ENCODE measurements at regions not wholly inside any gene's neighbourhood (a gene's known extent, or its start where the extent isn't known, plus 50 kb on each side); places are given as distances from the start of the nearest gene placed in this dataset.

DNA sequence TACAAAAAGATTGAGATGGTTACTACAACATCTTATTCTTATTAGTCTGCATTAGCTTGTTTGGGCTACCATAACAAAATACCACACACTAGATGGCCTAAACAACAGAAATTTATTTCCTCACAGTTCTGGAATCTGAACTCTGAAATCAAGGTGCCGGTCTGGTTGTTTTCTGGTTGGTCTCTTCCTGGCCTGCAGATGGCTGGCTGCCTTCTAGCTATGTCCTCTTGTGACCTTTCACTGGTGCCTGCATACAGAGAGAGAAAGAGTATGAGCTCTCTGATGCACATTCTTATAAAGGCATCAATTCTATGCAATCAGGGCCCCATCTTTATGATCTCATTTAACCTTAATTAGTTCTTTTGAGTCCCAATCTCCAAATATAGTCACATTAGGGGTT, 696.5 kb downstream of the TDRD15 start:
- POLR2A ChIA-PET, result no interaction called here
- H3K36me3 ChIP-seq (ENCODE audit: control insufficient read depth in 2 of 2, insufficient read depth in 1 of 2, low read length in 2 of 2), result no peaks in the 10 kb centered on the region
- TF ChIP-seq, protein P1, sequence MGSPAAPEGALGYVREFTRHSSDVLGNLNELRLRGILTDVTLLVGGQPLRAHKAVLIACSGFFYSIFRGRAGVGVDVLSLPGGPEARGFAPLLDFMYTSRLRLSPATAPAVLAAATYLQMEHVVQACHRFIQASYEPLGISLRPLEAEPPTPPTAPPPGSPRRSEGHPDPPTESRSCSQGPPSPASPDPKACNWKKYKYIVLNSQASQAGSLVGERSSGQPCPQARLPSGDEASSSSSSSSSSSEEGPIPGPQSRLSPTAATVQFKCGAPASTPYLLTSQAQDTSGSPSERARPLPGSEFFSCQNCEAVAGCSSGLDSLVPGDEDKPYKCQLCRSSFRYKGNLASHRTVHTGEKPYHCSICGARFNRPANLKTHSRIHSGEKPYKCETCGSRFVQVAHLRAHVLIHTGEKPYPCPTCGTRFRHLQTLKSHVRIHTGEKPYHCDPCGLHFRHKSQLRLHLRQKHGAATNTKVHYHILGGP (tag by site-specific recombination; IDR thresholded peaks at IDR 0.05), result no peak
- TF ChIP-seq ZNF510 (tag by site-specific recombination; IDR thresholded peaks at IDR 0.05; ENCODE audit: insufficient replicate concordance) (no peak), ZBTB10 (tag by site-specific recombination; IDR thresholded peaks at IDR 0.05) (no peak), ZNF843 (tag by site-specific recombination; IDR thresholded peaks at IDR 0.05) (no peak), HOXA7 (CRISPR knock-in tag; IDR thresholded peaks at IDR 0.05; ENCODE audit: borderline replicate concordance) (no peak), KLF7 (tag by site-specific recombination; IDR thresholded peaks at IDR 0.05; ENCODE audit: borderline replicate concordance) (no peak), ZSCAN30 (tag by site-specific recombination; IDR thresholded peaks at IDR 0.05) (no peak), ZNF585B (tag by site-specific recombination; IDR thresholded peaks at IDR 0.05) (no peak), KLF9 (tag by site-specific recombination; IDR thresholded peaks at IDR 0.05; ENCODE audit: low read depth) (no peak), ZNF626 (tag by site-specific recombination; IDR thresholded peaks at IDR 0.05) (no peak)
- TF ChIP-seq, protein P2, sequence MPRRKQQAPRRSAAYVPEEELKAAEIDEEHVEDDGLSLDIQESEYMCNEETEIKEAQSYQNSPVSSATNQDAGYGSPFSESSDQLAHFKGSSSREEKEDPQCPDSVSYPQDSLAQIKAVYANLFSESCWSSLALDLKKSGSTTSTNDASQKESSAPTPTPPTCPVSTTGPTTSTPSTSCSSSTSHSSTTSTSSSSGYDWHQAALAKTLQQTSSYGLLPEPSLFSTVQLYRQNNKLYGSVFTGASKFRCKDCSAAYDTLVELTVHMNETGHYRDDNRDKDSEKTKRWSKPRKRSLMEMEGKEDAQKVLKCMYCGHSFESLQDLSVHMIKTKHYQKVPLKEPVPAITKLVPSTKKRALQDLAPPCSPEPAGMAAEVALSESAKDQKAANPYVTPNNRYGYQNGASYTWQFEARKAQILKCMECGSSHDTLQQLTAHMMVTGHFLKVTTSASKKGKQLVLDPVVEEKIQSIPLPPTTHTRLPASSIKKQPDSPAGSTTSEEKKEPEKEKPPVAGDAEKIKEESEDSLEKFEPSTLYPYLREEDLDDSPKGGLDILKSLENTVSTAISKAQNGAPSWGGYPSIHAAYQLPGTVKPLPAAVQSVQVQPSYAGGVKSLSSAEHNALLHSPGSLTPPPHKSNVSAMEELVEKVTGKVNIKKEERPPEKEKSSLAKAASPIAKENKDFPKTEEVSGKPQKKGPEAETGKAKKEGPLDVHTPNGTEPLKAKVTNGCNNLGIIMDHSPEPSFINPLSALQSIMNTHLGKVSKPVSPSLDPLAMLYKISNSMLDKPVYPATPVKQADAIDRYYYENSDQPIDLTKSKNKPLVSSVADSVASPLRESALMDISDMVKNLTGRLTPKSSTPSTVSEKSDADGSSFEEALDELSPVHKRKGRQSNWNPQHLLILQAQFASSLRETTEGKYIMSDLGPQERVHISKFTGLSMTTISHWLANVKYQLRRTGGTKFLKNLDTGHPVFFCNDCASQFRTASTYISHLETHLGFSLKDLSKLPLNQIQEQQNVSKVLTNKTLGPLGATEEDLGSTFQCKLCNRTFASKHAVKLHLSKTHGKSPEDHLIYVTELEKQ (tag by site-specific recombination; IDR thresholded peaks at IDR 0.05; ENCODE audit: borderline replicate concordance), result no peak
- TF ChIP-seq, protein P3, sequence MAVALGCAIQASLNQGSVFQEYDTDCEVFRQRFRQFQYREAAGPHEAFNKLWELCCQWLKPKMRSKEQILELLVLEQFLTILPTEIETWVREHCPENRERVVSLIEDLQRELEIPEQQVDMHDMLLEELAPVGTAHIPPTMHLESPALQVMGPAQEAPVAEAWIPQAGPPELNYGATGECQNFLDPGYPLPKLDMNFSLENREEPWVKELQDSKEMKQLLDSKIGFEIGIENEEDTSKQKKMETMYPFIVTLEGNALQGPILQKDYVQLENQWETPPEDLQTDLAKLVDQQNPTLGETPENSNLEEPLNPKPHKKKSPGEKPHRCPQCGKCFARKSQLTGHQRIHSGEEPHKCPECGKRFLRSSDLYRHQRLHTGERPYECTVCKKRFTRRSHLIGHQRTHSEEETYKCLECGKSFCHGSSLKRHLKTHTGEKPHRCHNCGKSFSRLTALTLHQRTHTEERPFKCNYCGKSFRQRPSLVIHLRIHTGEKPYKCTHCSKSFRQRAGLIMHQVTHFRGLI (tag by site-specific recombination; IDR thresholded peaks at IDR 0.05), result no peak
- no peaks in the 10 kb centered on the region for H3K4me1 ChIP-seq (ENCODE audit: control insufficient read depth, insufficient read depth, low read length)
- CTCF ChIA-PET, result no interaction called here
- H3K27ac ChIP-seq (ENCODE audit: extremely low read depth, low read depth, low read length), result no peak overlapping the region
- no peak overlapping the region for H3K4me3 ChIP-seq (ENCODE audit: low read depth, low read length)
- no peaks in the 10 kb centered on the region for H3K9me3 ChIP-seq (ENCODE audit: control insufficient read depth, insufficient read depth, low read depth, low read length)

GRCh38 chr2:21821672-21822227, 698.0 kb downstream of the TDRD15 start:
- POLR2A ChIA-PET, result no interaction called here
- TF ChIP-seq ZNF121 (tag by site-specific recombination; IDR thresholded peaks at IDR 0.05) (no peak), RBAK (tag by site-specific recombination; IDR thresholded peaks at IDR 0.05) (no peak), BCL11A (tag by site-specific recombination; IDR thresholded peaks at IDR 0.05; ENCODE audit: low read depth) (no peak), ZNF138 (tag by site-specific recombination; IDR thresholded peaks at IDR 0.05; ENCODE audit: borderline replicate concordance) (no peak), ZNF623 (tag by site-specific recombination; IDR thresholded peaks at IDR 0.05) (no peak)
- TF ChIP-seq, protein P4, sequence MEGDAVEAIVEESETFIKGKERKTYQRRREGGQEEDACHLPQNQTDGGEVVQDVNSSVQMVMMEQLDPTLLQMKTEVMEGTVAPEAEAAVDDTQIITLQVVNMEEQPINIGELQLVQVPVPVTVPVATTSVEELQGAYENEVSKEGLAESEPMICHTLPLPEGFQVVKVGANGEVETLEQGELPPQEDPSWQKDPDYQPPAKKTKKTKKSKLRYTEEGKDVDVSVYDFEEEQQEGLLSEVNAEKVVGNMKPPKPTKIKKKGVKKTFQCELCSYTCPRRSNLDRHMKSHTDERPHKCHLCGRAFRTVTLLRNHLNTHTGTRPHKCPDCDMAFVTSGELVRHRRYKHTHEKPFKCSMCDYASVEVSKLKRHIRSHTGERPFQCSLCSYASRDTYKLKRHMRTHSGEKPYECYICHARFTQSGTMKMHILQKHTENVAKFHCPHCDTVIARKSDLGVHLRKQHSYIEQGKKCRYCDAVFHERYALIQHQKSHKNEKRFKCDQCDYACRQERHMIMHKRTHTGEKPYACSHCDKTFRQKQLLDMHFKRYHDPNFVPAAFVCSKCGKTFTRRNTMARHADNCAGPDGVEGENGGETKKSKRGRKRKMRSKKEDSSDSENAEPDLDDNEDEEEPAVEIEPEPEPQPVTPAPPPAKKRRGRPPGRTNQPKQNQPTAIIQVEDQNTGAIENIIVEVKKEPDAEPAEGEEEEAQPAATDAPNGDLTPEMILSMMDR (tag by site-specific recombination; IDR thresholded peaks at IDR 0.05), result no peak
- TF ChIP-seq, protein P1 (tag by site-specific recombination; IDR thresholded peaks at IDR 0.05), result no peak
- TF ChIP-seq, protein P5, sequence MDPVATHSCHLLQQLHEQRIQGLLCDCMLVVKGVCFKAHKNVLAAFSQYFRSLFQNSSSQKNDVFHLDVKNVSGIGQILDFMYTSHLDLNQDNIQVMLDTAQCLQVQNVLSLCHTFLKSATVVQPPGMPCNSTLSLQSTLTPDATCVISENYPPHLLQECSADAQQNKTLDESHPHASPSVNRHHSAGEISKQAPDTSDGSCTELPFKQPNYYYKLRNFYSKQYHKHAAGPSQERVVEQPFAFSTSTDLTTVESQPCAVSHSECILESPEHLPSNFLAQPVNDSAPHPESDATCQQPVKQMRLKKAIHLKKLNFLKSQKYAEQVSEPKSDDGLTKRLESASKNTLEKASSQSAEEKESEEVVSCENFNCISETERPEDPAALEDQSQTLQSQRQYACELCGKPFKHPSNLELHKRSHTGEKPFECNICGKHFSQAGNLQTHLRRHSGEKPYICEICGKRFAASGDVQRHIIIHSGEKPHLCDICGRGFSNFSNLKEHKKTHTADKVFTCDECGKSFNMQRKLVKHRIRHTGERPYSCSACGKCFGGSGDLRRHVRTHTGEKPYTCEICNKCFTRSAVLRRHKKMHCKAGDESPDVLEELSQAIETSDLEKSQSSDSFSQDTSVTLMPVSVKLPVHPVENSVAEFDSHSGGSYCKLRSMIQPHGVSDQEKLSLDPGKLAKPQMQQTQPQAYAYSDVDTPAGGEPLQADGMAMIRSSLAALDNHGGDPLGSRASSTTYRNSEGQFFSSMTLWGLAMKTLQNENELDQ (tag by site-specific recombination; IDR thresholded peaks at IDR 0.05; ENCODE audit: low read depth), result no peak

More at GRCh38 chr2:21821672-21822227, 698.0 kb downstream of the TDRD15 start:
- no peaks in the 10 kb centered on the region for H3K36me3 ChIP-seq (ENCODE audit: control insufficient read depth in 2 of 2, insufficient read depth in 1 of 2, low read length in 2 of 2)
- H3K27ac ChIP-seq (ENCODE audit: extremely low read depth, low read depth, low read length), result no peak overlapping the region
- H3K4me3 ChIP-seq (ENCODE audit: low read depth, low read length), result no peak overlapping the region
- H3K9me3 ChIP-seq (ENCODE audit: control insufficient read depth, insufficient read depth, low read depth, low read length), result no peaks in the 10 kb centered on the region
- CTCF ChIA-PET, result interaction anchor here (0.6 kb wide), 1 partner anchor 875 kb away, joined by 3 read pairs; no protein-coding TSS in a partner anchor
- H3K4me1 ChIP-seq (ENCODE audit: control insufficient read depth, insufficient read depth, low read length), result no peaks in the 10 kb centered on the region

All from HEK293 (cell line).